Keratinocyte (primary cell): ENCODE measurements at regions not wholly inside any gene's neighbourhood (a gene's known extent, or its start where the extent isn't known, plus 50 kb on each side); places are given as distances from the start of the nearest gene placed in this dataset.
"Not testable (repeated sequence)": the region's sequence is repeated elsewhere in the genome, so short reads cannot be mapped to it uniquely, and the experiment has no call there.

Source experiments
- DNase-seq: peaks from one replicate; pipeline ENCODE4 v3.0.0-alpha.2; 2011; ENCODE audit warnings: low read depth, missing footprints, low spot score
- FAIRE-seq: peaks from 2 replicates; lab custom pipeline; 2011; peaks lifted over from hg19 to GRCh38; lab: Jason Lieb, UNC
- H2AFZ ChIP-seq: 2 replicates; pipeline ENCODE4 v1.6.0; 2012; ENCODE audit warnings: low read length, control low read depth, inconsistent platforms; ENCODE audit not compliant: control insufficient read depth
- H3K27ac ChIP-seq: 2 replicates; pipeline ENCODE4 v1.5.1; 2011; ENCODE audit warnings: low read length; ENCODE audit not compliant: control insufficient read depth, insufficient read depth
- H3K27me3 ChIP-seq: 3 replicates; pipeline ENCODE4 v1.6.0; 2011; ENCODE audit warnings: low read length; ENCODE audit not compliant: control insufficient read depth, insufficient read depth; ENCODE audit errors: extremely low read depth
- H3K36me3 ChIP-seq, 2 experiments: 2 replicates in 1 of 2; 3 replicates in 1 of 2; pipeline ENCODE4 v1.5.1; 2011; ENCODE audit warnings: low read length in 2 of 2, mild to moderate bottlenecking in 1 of 2; ENCODE audit not compliant: control insufficient read depth in 2 of 2, insufficient read depth in 2 of 2; ENCODE audit errors: extremely low read depth in 1 of 2
- H3K4me1 ChIP-seq: 3 replicates; pipeline ENCODE4 v1.5.1; 2011; ENCODE audit warnings: low read length; ENCODE audit not compliant: control insufficient read depth, insufficient read depth; ENCODE audit errors: extremely low read depth
- H3K4me2 ChIP-seq: 3 replicates; pipeline ENCODE4 v1.6.0; 2011; ENCODE audit warnings: low read depth, low read length; ENCODE audit not compliant: control insufficient read depth, insufficient read depth; ENCODE audit errors: extremely low read depth
- H3K4me3 ChIP-seq, 3 experiments: fragments of 200-600 bp in 1 of 3; sonication (generic) in 1 of 3; 2 replicates in 2 of 3; 3 replicates in 1 of 3; pipeline ENCODE4 v1.5.1; 2011 to 2016; ENCODE audit warnings: low read length in 3 of 3, mild to moderate bottlenecking in 3 of 3, control low read depth in 2 of 3, inconsistent platforms in 1 of 3, low read depth in 1 of 3, mixed read lengths in 1 of 3, mixed run types in 1 of 3, moderate library complexity in 1 of 3; ENCODE audit not compliant: control insufficient read depth in 2 of 3, insufficient read depth in 2 of 3; ENCODE audit errors: extremely low read depth in 1 of 3
- H3K79me2 ChIP-seq: 2 replicates; pipeline ENCODE4 v1.6.0; 2012; ENCODE audit warnings: low read length; ENCODE audit not compliant: control insufficient read depth, insufficient read depth
- H3K9ac ChIP-seq: 3 replicates; pipeline ENCODE4 v1.6.0; 2011; ENCODE audit warnings: low read length; ENCODE audit not compliant: control insufficient read depth, insufficient read depth; ENCODE audit errors: extremely low read depth
- H3K9me1 ChIP-seq: 3 replicates; pipeline ENCODE4 v1.6.0; 2011; ENCODE audit warnings: low read length; ENCODE audit not compliant: control insufficient read depth, insufficient read depth; ENCODE audit errors: extremely low read depth
- H3K9me3 ChIP-seq: 2 replicates; pipeline ENCODE4 v1.5.1; 2012; ENCODE audit warnings: low read depth, low read length; ENCODE audit not compliant: control insufficient read depth
- H4K20me1 ChIP-seq: 3 replicates; pipeline ENCODE4 v1.6.0; 2011; ENCODE audit warnings: low read length; ENCODE audit not compliant: control insufficient read depth, insufficient read depth; ENCODE audit errors: extremely low read depth
- CTCF ChIP-seq, 3 experiments: IDR thresholded peaks in 1 of 3; conservative IDR thresholded peaks in 1 of 3; optimal IDR thresholded peaks in 1 of 3; 2 replicates in 2 of 3; 3 replicates in 1 of 3; pipeline versions ENCODE3 to v1.5.1; 2011; ENCODE audit warnings: low read length in 3 of 3, mild to moderate bottlenecking in 3 of 3, moderate library complexity in 2 of 3, control low read depth in 1 of 3, inconsistent platforms in 1 of 3; ENCODE audit not compliant: insufficient read depth in 2 of 3; ENCODE audit errors: extremely low read depth in 1 of 3
- EZH2 ChIP-seq: IDR thresholded peaks from one replicate; pipeline ENCODE4 v1.6.1; 2012; ENCODE audit warnings: inconsistent platforms, mild to moderate bottlenecking, low read length, moderate library complexity
- dilution Hi-C: fragments of 300-500 bp; cut with MboI; formaldehyde crosslinking; loops from one replicate; pipeline ENCODE4 v1.7.0; 2020; ENCODE audit warnings: low sequenced_read_pairs; ENCODE audit not compliant: extremely low pct_ligation_motif_present

DNA sequence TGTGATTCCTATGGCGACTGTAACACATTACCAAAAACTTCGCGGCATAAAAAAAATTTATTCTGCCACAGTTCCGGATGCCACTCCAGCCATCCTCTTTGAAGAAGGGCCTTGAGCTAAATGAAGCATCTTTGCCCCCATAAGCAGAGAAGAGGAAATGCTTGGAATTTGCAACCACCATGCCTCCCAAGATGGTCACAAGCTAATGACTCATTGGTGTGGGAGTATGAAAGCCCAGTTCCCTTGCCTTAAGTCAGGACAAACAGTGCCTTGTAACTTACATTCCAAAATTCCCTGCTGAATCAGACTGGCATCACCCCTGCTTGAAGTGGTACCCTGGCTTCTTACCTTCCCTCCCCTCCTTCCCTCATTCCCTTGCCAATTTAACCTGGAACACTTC is 1077.4 kb downstream of the EPHA3 start:
- H4K20me1 ChIP-seq = no peaks in the 10 kb centered on the region
- FAIRE-seq = peak; percentile 43
- no peak overlapping the region for H2AFZ ChIP-seq

GRCh38 chr3:90197383-90197782 is 1090.0 kb downstream of the EPHA3 start:
- H3K9me1 ChIP-seq, dilution Hi-C loops, H2AFZ ChIP-seq, H3K79me2 ChIP-seq, H4K20me1 ChIP-seq, DNase-seq, H3K4me1 ChIP-seq, H3K27ac ChIP-seq, H3K4me3 ChIP-seq, H3K4me2 ChIP-seq, H3K9me3 ChIP-seq, H3K27me3 ChIP-seq, H3K36me3 ChIP-seq, FAIRE-seq, H3K9ac ChIP-seq: not testable (repeated sequence)

More for the DNA sequence above, 1077.4 kb downstream of the EPHA3 start:
- no peaks in the 10 kb centered on the region for H3K4me1 ChIP-seq
- H3K4me3 ChIP-seq = no peak overlapping the region
- H3K27me3 ChIP-seq = no peaks in the 10 kb centered on the region
- H3K9me1 ChIP-seq = no peaks in the 10 kb centered on the region
- H3K27ac ChIP-seq = no peak overlapping the region
- H3K36me3 ChIP-seq = no peaks in the 10 kb centered on the region
- H3K9ac ChIP-seq = no peak overlapping the region
- H3K9me3 ChIP-seq = no peaks in the 10 kb centered on the region
- TF ChIP-seq EZH2 (no peak), CTCF (optimal IDR thresholded peaks at IDR 0.05 in 1 of 3, IDR thresholded peaks at IDR 0.05 in 1 of 3, conservative IDR thresholded peaks at IDR 0.05 in 1 of 3; ENCODE audit: extremely low read depth in 1 of 3, insufficient read depth in 2 of 3, low read length in 3 of 3) (no peak)
- dilution Hi-C loops = no loop called here
- no peak for DNase-seq
- no peaks in the 10 kb centered on the region for H3K79me2 ChIP-seq
- no peak overlapping the region for H3K4me2 ChIP-seq

GRCh38 chr3:90202931-90203330 is 1095.5 kb downstream of the EPHA3 start:
- H3K4me1 ChIP-seq, H3K4me2 ChIP-seq, H3K27ac ChIP-seq, H3K79me2 ChIP-seq, H3K36me3 ChIP-seq, H3K4me3 ChIP-seq, H4K20me1 ChIP-seq, H3K9me3 ChIP-seq, DNase-seq, H2AFZ ChIP-seq, H3K9me1 ChIP-seq, FAIRE-seq, H3K9ac ChIP-seq, H3K27me3 ChIP-seq, dilution Hi-C loops: not testable (repeated sequence)

- H3K27ac ChIP-seq, FAIRE-seq, H3K9me1 ChIP-seq, H4K20me1 ChIP-seq, H3K27me3 ChIP-seq, H3K79me2 ChIP-seq, H3K36me3 ChIP-seq, H3K4me3 ChIP-seq, H2AFZ ChIP-seq, H3K4me1 ChIP-seq, dilution Hi-C loops, DNase-seq, H3K9me3 ChIP-seq, H3K4me2 ChIP-seq, H3K9ac ChIP-seq: not testable (repeated sequence)
Observed at GRCh38 chr3:90206482-90206881, 1099.1 kb downstream of the EPHA3 start.
